HG02973 (cell line): ENCODE measurements at regions not wholly inside any gene's neighbourhood (a gene's known extent, or its start where the extent isn't known, plus 50 kb on each side); places are given as distances from the start of the nearest gene placed in this dataset.
"Not testable (repeated sequence)": the region's sequence is repeated elsewhere in the genome, so short reads cannot be mapped to it uniquely, and the experiment has no call there.

Experiments used
- ATAC-seq: cut with Tn5 transposase; IDR thresholded peaks from one replicate; pipeline ENCODE4 v1.9.1; 2021; ENCODE audit warnings: moderate library complexity; ENCODE audit not compliant: unreplicated experiment

DNA sequence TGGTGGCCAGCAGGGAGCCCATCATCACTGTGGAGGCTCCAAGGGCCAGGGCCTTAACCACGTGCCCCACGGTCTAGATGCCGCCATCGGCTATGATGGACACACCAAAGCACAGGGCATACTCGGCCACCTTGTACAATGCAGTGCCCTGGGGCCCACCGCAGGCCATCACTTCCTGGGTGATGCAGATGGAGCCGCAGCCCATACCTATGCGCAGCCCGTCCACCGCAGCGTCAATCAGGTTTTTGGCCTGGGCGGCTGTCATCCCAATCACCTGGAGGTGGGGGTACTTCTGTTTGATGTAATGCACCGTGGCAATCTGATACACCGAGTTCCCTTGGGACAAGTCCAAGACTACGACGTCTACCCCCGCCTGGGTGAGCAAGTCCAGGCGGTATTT, 153.3 kb upstream of the ZSWIM2 start:
- ATAC-seq: no peak

GRCh38 chr2:187001248-187001647, 152.3 kb upstream of the ZSWIM2 start:
- no peak for ATAC-seq

DNA sequence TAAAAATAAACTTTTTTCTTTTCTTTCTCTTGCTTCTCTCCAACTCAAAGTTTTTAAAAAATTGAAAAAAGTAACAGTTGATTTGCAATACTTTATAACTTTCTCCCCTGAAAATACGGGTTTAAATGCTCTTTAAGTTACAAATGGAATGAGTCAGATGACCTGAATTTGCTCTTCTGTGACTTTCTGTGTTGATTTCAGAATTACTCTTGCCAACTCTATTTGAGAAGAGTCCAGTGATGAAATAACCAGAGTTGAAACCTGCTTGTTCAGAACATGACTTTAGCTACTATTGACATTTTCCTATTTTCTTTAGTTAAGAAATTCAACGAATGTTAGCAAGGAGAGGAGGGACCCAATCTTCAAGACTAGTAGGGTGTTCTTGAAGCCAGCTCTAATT, 146.1 kb upstream of the ZSWIM2 start:
- ATAC-seq: no peak

GRCh38 chr2:186992597-186992996, 143.6 kb upstream of the ZSWIM2 start:
- ATAC-seq: no peak

- ATAC-seq: no peak
Observed at GRCh38 chr2:186991766-186992417, 142.9 kb upstream of the ZSWIM2 start.

GRCh38 chr2:186984966-186985365, 136.0 kb upstream of the ZSWIM2 start:
- no peak for ATAC-seq

- no peak for ATAC-seq
Observed at GRCh38 chr2:186984481-186984880, 135.5 kb upstream of the ZSWIM2 start.

- ATAC-seq: no peak
Observed at GRCh38 chr2:186980787-186981550, 132.0 kb upstream of the ZSWIM2 start.

DNA sequence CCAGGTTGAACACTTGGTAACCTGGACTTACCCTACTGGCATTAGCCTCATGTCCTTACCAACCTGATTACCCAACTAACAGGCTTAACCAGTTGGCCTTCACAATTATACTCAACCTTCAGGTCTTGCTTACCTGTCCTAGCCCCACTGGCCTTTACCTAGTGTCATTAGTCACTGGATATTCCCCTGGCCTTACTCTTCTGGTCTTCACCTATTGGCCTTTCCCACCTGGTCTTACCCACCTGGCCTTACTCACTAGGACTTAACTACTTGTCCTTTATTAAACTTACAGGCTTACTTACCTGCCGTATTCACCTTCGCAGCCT, 131.1 kb upstream of the ZSWIM2 start:
- ATAC-seq: no peak

DNA sequence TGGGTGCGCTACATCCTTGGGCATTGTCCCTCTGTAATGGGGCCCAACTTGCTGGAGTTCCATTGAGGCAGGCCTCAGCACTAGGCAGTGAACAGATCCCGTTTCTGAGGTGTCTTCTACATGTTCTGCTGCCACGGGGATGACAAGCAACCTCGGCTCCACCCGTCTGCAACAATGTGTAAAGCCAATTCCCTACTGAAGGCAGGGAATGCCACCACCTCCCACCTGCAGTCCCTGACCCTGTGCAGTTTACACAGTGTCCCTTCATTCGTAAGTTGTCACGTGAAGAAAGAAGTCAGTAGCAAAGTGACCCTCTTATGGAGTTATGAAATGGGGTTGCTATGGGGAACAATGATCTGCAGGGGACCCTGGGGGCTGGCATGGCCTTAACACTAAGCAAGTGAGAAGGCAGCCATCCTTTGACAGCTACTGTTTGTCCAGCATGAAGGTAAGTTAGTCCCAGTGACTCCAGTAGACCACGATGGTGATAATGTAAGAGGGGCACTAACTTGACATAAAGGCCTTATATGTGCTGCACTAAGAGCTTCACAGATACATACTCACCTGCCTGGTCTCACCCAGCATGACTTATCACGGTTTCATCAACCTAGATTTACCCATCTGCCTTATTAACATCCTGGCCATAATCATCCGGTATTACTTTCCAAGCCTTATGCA, 130.6 kb upstream of the ZSWIM2 start:
- ATAC-seq: no peak

GRCh38 chr2:186977433-186978045, 128.6 kb upstream of the ZSWIM2 start:
- peak; percentile 35 for ATAC-seq

DNA sequence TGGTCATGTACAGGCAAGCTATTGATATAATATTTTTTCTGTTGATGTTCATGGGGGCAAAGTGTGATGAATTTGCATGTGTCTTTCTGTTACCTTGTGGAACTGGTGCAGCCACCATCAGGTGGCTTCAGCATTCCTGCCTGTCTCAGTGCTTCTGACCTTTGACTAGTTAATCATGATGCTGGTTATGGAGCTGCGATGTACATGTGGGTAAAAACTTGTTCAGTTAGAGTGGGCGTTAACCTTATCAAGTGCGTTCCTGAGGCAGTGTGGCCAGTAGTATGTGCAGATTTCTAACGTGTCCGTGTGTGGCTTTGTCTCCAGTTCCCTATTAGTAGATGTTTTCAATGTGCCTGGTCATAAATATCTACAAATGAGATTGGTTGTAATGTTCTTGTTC, 127.4 kb upstream of the ZSWIM2 start:
- ATAC-seq: no peak

DNA sequence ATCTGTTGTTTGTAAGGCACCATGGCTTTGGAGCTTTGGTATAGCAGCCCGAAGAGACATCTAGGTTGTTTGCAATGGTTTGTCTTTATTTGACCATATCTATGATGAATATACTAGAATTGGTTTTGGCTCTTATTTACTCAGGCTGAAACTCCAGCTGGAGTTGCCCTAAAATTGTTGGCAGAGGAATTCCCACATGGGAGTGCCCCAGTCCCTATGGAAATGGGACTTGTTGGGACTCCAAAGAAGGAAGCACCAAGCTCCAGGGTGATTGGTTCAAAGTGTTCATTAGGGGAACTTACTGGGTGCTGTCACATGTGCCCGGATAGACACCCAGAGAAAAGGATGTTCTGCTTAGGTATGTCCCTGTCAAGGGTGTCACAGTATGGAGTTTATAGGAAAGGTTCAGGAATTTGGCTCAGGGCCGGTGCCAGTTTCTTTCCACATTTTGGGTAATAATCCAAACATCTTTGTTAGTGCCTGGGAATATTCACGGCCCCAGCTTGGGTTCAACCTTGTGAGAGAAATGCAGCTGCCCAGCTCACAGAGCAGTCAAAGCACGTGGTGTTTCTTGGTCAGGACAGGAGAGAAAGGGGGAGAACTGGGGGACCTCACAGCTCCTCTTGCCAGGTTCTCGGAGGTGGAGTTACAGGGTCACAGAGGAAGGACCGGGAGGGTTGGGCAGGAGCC, 123.5 kb upstream of the ZSWIM2 start:
- ATAC-seq: no peak

- peak; percentile 74 for ATAC-seq
Observed at GRCh38 chr2:186968277-186968676, 119.3 kb upstream of the ZSWIM2 start.

- ATAC-seq: no peak
Observed at GRCh38 chr2:186966015-186966414, 117.0 kb upstream of the ZSWIM2 start.

DNA sequence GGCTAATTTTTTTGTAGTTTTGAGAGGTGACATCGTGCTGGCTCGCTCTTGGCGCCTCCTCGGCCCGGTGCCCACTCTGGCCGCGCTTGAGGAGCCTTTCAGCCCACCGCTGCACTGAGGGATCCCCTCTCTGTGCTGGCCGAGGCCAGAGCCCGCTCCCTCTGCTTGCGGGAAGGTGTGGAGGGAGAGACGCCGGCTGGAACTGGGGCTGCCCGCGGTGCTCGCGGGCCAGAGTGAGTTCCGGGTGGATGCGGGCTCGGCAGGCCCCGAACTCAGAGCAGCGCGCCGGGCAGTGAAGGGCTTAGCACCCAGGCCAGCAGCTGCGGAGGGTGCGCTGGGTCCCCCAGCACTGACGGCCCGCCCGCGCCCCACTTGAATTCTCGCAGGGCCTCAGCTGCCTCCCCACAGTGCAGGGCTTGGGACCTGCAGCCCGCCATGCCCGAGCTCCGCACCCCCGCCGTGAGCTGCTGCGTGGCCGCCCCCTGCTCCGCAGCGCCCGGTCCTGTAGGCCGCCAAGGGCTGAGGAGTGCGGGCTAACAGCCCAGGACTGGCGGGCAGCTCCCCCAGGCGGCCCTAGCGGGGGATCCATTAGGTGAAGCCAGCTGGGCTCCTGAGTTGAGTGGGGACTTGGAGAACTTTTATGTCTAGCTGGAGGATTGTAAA, 113.2 kb upstream of the ZSWIM2 start:
- ATAC-seq: no peak

DNA sequence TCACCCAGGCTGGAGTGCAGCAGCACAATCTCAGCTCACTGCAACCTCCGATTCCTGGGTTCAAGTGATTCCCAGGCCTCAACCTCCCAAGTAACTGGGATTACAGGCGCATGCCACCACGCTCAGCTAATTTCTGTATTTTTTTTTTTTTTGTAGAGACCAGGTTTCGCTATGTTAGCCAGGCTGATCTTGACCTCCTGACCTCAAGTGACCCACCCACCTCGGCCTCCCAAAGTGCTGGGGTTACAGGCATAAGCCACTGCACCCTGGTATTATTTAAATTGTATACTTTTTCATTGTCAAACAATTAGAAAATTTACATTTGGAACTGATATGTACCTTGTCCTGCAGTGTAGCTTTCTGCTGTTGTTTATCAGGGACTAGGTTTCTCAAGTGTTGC, 111.3 kb upstream of the ZSWIM2 start:
- ATAC-seq: not testable (repeated sequence)

DNA sequence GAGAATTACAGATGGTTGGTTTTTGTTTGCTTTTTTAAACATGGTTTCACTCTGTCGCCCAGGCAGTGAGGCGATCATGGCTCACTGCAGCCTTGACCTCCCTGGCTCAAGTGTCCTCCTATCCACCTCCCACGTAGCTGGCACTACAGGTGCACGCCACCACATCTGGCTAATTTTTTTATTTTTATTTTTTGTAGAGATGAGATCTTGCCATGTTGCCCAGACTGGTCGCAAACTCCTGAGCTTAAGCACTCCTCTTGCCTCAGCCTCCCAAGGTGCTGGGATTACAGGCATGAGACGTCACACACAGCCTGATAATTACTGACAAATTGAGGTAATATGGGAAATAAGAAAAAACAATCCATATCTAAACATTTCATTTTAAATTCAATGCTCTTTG, 110.5 kb upstream of the ZSWIM2 start:
- ATAC-seq: no peak

- no peak for ATAC-seq
Observed at GRCh38 chr2:186950694-186951093, 101.7 kb upstream of the ZSWIM2 start.

DNA sequence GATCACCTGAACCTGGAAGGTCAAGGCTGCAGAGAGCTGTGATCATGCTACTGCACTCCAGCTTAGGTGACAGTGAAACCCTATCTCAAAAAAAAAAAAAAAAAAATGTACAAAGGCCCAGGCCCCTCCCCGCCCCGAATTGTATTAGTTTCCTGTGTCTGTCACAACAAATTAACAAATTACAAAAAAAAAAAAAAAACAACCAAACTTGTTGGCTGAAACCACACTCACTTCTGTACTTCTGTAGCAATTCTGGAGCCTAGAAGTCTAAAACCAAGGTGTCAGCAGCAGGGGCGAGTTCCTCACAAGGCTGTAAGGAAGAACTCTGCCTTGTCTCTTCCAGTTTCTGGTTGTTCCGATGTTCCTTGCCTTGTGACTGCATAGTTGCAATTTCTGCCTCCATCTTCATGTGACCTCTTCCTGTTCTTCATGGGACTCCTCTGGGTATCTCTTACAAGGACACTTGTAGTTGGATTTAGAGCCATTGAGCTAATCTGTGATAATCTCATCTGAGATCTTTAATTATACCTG, 100.8 kb upstream of the ZSWIM2 start:
- ATAC-seq: no peak
